ENCODE measurements at regions not wholly inside any gene's neighbourhood (a gene's known extent, or its start where the extent isn't known, plus 50 kb on each side); places are given as distances from the start of the nearest gene placed in this dataset.

DNA sequence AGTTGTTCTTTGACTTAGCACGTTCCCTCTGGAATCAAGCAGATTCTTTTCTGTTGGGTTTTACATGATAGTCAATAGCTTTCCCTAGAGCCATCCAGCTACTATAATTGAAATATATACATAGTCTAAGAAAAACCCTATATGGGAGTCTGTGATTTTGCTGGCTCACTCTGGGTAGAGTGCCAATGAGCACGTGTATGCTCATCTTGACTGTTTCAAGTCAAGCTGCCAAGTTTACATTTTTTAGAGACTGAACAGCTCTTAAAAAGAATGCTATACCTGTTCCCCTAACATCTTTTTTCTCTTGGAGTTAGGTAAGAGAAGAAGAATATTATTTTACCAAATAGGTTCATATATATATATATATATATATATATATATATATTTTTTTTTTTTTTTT lies 182.8 kb upstream of the NRIP1 start:
- no peak for DNase-seq

DNA sequence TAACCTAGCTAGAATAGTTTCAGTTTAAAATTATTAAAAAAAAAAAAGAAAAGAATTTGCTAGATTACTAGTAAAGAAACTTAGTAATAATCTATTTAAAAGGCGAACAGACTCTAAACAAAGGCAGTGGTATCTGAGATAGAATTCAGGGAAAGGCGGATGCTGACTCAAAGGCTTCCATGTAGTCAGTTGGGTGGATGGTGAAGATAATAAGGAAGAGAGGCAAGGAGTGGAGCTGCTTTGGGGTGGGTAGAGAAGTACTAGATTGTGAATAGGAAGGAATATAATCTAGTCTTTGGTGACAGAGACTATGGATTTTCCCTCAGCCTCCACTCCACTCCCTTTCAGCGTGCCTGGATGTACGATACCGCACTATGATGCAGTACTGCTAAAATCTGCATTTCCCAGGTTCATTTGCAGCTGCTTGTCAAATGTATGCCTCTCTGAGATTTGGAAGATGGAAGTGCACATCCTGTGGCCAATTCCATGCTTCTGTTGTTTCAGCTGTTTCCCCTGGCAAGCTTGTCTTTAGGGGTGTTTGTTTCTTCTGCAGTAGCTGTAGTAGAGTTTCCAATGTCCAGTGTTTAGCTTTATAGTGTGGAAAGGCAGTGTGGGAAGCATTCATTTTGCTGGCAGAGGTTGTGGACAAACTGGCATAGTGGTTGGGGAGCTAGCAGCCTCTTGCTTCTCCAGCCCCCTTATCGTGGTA lies 184.6 kb upstream of the NRIP1 start:
- no peak for DNase-seq

DNA sequence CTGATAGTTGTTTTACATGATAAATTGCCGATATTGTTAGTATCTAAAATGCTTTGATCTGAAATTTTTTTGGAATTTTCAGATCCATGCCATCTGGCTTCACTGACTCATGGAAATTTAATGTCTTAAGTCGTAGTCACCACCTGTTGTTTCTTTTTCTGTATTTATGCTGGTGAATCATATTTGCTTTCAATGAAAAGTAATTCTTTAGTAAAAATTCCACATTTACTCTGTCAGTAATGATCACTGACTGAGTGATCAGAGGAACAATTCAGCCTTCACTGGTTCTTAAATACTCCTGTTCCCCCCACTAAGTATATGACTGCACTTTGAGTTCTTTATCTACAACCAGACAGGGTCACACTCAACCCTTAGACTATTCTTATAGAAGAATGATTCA lies 185.6 kb upstream of the NRIP1 start:
- DNase-seq: no peak

DNA sequence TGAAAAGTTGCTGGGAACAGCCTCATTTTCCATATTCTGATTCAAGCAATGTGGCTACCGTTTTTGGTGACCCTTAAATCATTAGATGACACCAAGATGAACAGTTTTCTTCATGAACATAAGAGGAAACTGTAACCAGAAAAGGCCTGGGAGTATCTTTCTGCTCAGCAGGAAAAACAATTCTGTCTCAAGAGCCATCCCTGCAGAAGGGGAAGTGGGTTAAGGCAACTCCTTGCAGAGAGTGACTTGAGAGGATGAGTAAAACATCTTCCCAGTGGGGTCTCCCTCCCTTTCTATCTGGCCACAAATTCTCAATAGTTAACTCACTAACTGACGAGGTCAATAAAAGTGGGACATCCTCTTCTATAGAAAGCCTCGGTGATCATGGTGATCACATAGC lies 187.6 kb upstream of the NRIP1 start:
- DNase-seq: no peak

DNA sequence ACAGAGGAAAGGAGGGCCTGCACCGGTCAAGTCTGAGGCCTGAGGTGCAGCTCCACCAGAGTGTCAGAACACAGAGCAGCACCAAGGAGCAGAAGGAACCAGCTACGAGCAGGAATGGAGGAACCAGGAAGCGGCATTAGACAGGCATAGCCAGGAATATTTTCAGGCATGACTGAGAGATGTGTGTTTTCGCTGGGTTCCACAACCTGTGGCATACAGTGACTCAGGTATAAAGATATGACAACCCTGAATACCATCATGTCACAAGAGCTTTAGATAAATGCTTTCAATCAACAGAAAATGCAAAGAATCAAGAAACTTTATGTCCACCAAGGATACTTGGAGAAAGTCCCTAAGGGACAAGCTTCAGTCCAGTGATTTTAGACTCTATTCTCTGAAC lies 189.3 kb upstream of the NRIP1 start:
- DNase-seq: no peak

DNA sequence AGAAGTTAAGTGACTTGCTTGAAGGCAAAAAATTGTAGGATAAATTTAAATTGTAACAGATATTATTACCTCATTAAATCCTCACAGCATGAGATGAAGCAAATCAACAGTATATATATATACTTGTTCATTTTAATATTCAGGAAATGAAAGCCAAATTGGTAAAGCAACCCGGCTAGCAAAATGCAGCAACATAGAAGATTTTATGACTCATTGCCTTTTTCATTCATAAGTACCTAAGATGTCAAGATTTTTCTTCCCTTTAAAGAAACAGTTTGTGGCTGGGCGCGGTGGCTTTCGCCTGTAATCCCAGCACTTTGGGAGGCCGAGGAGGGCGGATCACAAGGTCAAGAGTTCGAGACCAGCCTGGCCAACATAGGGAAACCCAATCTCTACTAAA lies 190.5 kb upstream of the NRIP1 start:
- DNase-seq: no peak

DNA sequence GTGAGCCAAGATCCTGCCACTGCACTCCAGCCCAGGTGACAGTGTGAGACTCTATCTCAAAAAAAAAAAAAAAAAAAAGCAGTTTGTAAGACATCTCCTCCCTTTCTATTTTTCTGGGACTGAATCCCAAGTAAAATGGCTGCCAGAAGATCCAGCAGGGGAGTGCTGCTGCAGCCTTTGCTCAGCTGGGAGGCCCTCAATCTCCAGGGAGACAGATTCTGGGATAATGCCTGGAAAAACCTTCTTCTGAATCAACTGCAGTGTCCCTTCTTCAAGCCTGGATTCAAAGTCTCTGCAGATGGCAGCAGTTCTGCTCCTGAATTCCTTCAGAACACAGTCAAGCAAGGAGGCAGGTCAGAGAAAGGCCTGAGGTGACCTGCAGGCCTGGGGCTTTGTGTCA lies 191.0 kb upstream of the NRIP1 start:
- no peak for DNase-seq

DNA sequence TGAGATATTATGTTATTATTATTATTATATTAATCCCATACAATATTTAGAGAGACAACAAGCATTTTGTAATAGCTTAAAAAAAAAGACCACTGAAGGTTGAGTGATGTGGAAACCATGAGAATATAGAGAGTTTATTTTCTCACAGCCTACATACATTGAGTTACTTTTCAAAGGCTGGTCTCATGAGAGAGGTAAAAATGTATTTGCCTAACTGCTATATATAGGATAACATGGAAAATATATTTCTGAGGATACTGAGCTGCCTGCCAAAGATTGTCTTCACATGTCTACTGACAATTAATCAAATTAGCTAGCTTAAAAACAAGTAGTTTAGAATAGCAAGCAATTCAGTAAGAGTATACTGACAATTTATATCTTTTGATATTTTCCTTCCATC lies 192.2 kb upstream of the NRIP1 start:
- DNase-seq: no peak

DNA sequence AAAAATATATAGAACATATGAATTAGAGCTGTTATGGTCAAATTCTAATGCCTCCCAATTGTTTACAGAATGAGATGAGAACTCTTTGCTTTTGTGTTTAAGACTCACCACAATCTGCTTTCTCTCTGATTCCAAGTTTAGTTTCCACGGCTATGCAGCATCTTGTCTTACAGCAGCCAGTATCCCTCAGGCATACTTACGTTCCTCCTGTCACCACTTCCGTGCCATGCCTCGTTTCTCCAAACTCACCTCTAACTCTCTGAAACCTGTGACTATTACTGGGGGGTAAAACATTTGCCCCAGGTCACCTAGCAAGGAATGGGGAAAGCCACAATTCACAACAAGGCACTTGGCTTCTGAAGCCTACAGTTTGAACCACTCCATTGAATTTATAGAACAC lies 192.8 kb upstream of the NRIP1 start:
- no peak for DNase-seq

DNA sequence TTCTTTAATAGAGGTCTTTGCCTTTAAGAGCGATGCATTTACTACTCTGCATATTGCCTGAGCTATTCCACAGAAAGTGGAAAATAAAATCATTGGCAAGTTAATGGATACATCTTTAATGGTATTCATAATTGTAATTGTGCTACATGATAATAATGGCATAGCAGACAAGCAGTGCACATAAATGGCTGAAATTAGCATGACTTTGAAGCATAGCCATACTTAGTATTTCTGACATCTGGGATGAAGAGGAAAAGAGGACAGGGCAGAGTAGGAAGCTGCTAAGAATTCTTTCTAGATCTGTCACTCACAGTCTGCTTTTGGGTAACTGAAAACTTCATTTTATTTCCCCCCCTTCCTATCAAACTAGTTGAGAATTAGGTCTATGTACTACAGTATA lies 195.0 kb upstream of the NRIP1 start:
- no peak for DNase-seq

DNA sequence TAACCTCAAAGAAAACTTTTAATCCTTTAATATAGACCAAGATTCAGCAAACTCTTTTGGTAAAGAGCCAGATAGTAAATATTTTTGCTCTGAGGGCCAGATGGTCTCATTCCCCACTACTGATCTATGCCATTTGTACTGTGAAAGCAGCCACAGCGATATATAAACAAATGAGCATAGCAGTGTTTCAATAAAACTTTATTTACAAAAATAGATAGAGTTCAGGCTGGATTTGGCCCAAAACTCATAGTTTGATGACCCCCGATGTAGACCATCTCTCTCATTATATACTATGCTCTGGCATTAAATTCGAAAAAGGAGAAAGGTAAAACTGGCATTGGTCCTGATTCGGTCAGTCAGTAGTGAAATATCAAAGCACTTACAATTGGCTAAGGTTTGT lies 195.8 kb upstream of the NRIP1 start:
- no peak for DNase-seq

DNA sequence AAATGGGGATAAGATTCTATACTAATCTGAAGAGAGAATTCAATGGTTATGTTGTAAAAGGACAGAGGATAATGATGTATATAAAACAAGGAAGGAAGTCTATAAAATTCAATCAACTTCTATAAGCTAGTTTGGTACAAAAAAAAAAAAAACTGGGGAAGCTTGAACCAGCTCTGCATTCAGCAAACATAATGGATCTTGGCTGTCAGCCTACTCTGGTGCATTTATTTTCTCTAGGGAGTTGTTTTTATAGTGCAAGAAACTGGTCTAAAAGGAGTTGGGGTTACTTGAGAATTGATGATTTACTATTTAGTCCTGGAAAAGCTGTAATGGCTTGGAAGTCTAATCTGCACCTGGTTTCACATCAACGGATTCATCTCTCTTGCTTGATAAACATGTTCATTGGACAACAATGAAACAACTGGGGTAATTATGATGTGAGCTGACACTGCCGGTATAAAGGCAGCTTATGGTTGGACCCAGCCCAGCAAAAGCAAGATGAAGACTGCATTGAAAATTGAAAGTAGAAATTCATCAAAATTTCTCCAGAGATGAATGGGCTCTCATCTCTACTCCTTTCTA lies 199.4 kb upstream of the NRIP1 start:
- DNase-seq: no peak

DNA sequence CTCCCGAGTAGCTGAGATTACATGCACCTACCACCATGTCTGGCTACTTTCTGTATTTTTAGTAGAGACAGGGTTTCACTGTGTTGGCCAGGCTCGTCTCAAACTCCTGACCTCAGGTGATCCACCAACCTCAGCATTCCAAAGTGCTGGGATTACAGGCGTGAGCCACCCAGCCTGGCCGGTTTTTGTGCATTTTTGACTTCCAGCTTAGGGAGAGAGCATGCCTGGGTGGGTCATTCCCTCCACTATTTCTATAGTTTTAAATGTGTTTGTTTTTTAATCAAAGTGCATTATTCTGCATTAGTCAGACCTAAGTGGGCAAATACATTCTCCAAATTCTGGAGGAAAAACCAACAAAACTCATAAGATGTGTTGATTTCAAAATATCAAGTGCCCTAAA lies 207.4 kb upstream of the NRIP1 start:
- DNase-seq: no peak

DNA sequence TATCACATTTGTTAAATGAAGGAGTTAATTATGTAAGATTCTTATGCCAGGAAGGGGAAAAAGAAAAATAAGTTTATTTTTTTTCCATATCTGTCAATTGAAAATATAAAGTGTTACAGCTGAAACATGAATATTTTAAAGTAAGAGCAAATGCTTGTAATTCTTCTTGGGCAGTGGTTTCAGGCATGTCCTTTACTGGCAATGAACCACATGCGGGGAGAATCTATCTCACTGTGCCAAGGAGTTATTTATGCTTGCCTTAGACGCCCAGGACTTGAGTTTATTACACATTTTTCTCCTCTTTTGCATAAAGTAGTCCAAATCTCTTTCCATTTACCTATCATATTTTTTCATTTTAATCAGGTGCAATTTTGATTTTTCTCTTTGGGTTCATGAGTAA lies 207.8 kb upstream of the NRIP1 start:
- DNase-seq: no peak

DNA sequence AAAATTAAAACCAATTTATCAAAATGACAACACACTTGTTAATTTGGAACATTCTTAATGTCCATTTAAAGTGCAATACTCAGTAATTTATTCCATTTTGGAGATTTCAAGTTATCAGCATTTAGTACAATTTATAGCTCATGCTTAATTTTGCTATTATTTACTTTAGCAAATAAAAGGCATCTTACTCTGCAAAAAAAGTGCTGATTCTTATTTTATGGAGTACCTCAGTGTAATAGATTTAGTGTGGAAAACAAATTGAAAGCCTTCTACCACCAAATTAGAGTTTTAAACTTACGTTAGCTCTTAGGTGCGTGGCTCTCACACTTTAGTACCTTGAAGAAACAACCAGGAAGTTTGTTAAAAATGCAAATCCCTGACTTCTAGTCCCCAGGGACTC lies 208.4 kb upstream of the NRIP1 start:
- DNase-seq: no peak

DNA sequence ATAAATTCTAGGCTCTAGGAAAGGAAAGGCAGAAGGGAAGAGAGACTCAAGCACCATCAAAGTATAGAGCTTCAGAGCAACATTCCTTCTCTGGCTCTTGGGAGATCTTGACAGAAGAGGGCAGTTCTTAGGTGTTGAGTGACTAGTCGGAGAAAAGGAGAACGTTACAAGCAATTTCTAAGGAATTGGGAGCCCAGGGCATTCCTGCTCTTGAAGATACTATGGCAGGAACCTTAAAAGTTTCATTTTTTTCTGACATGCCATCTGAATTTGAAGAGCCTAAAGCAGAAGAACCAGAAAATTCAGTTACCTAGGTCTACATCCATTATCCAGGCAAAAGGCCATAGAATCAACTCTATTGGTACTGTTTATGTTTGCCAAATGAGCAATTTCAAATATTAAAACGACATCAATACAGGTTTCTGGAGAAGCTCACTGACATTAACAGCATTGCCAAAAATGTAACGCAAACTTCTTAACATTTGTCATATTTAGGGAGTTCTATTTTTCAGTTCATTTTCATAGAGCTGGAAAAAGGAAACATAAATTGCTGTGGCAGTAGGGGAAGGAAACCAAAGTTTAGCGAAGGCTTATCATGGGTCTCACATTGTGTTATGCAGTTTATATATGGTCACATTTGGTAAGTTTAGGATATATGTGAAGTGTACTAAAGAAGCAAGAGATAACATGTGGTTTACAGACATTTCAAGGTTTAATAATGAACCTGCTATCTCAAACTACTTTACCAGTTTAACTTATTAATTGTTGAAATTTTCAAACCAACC lies 210.1 kb upstream of the NRIP1 start:
- no peak for DNase-seq

DNA sequence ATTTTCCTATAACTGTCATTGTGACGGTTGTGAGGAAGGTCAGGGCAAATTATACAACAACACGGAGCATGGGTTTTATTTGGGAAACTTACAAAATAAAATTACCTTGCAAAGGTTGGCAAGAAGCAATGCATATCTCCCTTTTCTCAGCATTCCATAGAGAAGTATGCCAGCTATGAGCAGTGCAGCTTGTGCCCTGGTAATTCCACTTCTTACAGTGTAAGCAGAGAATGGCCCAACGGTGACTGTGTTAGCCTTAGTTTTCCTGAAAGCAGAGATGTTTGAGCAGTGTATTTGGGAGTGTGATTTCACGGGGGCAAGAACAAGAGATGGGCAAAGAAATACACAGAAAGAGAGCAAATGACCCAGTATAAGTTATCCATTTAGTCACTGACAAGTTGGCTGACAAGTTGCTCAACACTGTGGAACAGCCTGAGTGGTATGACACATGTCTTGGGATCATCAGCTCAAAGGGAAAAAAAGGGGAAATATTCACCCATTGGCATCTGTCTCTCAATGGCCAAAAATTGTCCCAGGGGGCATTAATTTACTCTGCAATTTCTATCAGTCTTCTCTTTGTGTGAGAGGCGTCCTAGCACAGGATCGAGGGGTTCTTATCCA lies 210.9 kb upstream of the NRIP1 start:
- DNase-seq: no peak

DNA sequence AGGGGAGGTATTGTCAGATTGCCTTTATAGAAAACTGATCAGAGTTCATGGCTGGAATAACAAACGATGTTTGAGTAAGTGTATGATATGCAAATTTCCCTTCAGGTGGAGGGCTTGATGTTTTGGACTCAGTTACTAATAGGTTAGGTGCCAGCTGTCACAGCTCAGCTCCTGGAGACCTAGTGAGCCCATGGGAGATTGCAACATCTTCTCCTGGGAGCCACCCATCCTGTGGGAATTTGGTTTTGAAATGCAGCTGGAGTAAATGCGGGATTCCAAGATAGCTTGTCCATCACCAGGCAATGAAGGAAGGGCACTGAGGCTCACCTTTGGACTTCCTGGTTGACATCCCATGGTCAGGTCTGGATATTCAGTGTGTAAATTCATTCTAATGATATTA lies 211.4 kb upstream of the NRIP1 start:
- DNase-seq: no peak

DNA sequence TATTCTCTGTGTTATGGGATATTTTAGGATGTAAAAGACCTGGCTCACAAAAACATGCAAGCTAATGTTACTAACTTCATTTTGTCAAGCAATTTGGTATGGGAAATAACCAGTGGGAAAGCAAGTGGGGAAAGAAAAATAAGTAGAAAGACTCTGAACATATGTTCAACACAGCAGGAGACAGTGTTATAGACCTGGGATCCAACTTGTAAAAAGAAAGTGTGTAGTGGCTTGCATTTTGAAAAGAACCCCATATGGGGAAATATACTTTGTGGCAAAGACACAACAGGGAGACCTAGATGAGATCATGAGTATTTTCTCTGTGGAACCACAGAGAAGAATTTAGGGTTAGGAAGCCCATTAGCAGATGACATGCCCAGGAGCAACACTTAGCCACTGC lies 212.7 kb upstream of the NRIP1 start:
- DNase-seq: no peak

DNA sequence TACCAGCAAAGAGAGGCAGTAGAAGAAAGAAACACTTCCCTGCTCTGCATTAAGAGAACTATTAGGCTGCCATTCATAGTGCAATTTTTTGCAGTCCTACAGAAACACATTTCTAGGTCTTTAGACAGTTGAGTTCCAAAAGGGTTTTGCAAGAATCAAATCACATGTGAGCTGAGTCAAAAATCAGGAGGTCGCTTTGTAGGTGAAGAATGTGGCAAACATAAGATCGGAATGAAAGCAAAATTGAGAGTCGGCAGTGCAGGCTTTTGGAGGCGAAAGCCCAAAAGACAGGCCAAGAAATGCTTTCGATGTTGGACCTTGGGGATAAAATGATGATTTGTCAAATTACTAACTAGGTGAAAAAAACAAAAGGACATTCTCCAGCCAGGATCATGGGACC lies 213.5 kb upstream of the NRIP1 start:
- no peak for DNase-seq

DNA sequence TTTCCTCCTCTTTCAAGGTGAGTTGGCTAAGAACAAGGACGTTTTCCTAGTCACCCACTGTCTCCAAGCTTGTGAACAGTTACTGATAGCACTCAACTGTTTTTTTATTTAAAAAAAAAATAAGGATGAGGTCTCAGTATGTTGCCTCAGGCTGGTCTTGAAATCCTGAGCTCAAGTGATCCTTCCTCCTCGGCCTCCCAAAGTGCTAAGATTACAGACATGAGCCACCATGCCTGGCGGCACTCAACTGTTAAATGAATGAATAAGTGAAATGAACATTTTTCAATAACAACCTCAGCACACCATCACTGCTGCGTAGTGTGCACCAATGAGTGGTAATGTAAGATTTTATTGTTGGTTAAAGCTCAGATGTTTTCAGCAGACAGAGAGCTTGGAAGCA lies 214.1 kb upstream of the NRIP1 start:
- DNase-seq: no peak

DNA sequence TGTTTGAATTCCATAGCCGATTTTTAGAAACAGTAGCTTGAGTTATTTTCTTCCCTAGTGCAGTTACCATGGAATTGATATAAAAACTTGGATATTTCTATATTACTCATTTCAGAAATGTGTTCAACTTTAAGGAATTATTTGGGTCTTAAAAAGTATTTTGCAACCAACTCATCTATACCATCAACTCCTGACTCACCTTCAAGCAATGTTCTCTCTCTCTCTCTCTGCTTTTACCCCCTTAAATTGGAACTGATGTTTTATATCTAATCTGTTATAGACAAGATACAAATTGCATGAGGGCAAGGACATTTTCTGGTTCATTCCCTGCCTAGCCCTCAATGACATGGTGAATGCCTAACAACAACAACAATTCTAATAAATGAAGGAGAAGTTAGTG lies 214.7 kb upstream of the NRIP1 start:
- DNase-seq: no peak

DNA sequence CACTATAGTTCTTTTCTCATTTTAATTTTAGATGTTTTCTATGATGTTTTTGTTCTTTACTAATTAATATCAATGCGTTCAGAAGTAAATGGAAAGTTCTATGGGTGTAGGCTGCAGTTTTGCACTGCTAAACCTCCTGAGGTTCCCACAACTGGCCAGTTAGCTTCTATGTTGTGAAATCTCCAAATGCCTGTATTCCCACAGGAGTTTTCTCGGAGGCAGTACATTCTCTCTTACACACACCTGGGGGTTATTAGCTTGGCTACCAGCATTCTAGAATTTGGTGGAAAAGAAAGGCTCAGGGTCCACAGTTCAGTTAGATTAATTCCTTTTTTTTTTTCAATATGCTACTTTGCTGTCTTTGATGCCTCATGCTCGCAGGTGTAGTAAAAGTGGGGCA lies 216.9 kb upstream of the NRIP1 start:
- DNase-seq: no peak

DNA sequence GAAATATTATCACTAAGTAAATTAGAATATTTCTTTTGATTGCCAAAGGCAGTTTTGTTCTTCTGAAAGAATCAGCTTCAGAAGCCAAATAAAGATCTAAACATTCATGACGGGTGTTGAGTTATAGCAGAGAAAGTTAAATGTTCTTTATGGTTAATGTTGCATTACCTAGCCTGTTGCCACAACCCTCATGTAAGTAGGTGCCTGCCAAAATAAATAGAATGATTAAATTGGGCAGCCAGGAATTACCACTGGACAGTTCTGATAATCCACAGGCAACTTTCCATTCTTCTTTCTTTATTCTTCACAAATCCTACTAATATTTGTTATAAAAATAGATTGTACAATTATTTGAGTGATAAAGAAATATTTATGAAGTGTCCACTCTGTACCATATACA lies 217.9 kb upstream of the NRIP1 start:
- no peak for DNase-seq
